GM12878 (cell line): ENCODE measurements at regions not wholly inside any gene's neighbourhood (a gene's known extent, or its start where the extent isn't known, plus 50 kb on each side); places are given as distances from the start of the nearest gene placed in this dataset.

Source experiments
- ATAC-seq: fragments of 200-7000 bp; cut with Tn5 transposase; 3 replicates; pipeline ENCODE4 v1.9.1; 2020; ENCODE audit warnings: mild to moderate bottlenecking, moderate library complexity
- BruUV-seq: library from RNA; stranded (reverse); fragments of 400-500 nt; replicated peaks from 2 replicates; lab custom pipeline; 2021; lab: Mats Ljungman, UMichigan
- CTCF ChIA-PET: fragments of 300-600 bp; sonication (Branson Sonifier 250); formaldehyde crosslinking; extraction: SDS; loops from one replicate; lab custom pipeline; 2021; ENCODE audit warnings: inconsistent platforms; lab: Yijun Ruan, JAX
- POLR2A ChIA-PET: fragments of 350-600 bp; formaldehyde crosslinking; extraction: SDS; loops from one replicate; lab custom pipeline; 2021; ENCODE audit warnings: inconsistent platforms; lab: Charles Lee
- RAD21 ChIA-PET: fragments of 300-600 bp; sonication (Branson Sonifier 250); formaldehyde crosslinking; loops from one replicate; lab custom pipeline; 2023; ENCODE audit warnings: antibody characterized with exemption; ENCODE audit not compliant: unreplicated experiment; lab: Charles Lee
- SMC1A ChIA-PET: fragments of 300-600 bp; sonication (Branson Sonifier 250); formaldehyde crosslinking; loops from one replicate; lab custom pipeline; 2023; ENCODE audit not compliant: unreplicated experiment, uncharacterized antibody; lab: Charles Lee
- DNase-seq: peaks from one replicate; pipeline ENCODE4 v3.0.0-alpha.2; 2011; ENCODE audit warnings: low read depth, low spot score
- FAIRE-seq: peaks from 3 replicates; lab custom pipeline; 2011; peaks lifted over from hg19 to GRCh38; lab: Jason Lieb, UNC
- H2AFZ ChIP-seq: 2 replicates; pipeline ENCODE4 v1.6.0; 2011; ENCODE audit warnings: low read depth, low read length, control low read depth; ENCODE audit not compliant: control insufficient read depth
- H3K27ac ChIP-seq: 2 replicates; pipeline ENCODE4 v1.5.1; 2011; ENCODE audit warnings: control low read depth; ENCODE audit not compliant: control insufficient read depth, insufficient read depth
- H3K27me3 ChIP-seq, 2 experiments: replicated peaks in 1 of 2; 2 replicates each; pipeline versions ENCODE4 v1.6.0 to v1.6.1; 2011; ENCODE audit warnings: low read length in 1 of 2; ENCODE audit not compliant: control insufficient read depth in 2 of 2, insufficient read depth in 2 of 2
- H3K36me3 ChIP-seq, 2 experiments: 2 replicates each; pipeline ENCODE4 v1.5.1; 2011; ENCODE audit warnings: low read length in 1 of 2; ENCODE audit not compliant: control insufficient read depth in 2 of 2, insufficient read depth in 2 of 2
- H3K4me1 ChIP-seq: 2 replicates; pipeline ENCODE4 v1.6.1; 2011; ENCODE audit warnings: mild to moderate bottlenecking, low read length, moderate library complexity, mixed read lengths; ENCODE audit not compliant: control insufficient read depth, insufficient read depth
- H3K4me2 ChIP-seq: 2 replicates; pipeline ENCODE4 v1.6.0; 2011; ENCODE audit warnings: control low read depth; ENCODE audit not compliant: control insufficient read depth, insufficient read depth
- H3K4me3 ChIP-seq: fragments of 200-600 bp; sonication (generic); 2 replicates; pipeline ENCODE4 v1.5.1; 2016
- H3K79me2 ChIP-seq: 2 replicates; pipeline ENCODE4 v1.6.0; 2011; ENCODE audit warnings: low read length; ENCODE audit not compliant: control insufficient read depth, insufficient read depth
- H3K9ac ChIP-seq: 2 replicates; pipeline ENCODE4 v1.8.0; 2011; ENCODE audit warnings: low read length, control low read depth, mixed read lengths; ENCODE audit not compliant: control insufficient read depth, insufficient read depth
- H3K9me3 ChIP-seq: replicated peaks from 3 replicates; pipeline ENCODE4 v1.5.1; 2011; ENCODE audit warnings: mild to moderate bottlenecking, low read length; ENCODE audit not compliant: control insufficient read depth, insufficient read depth
- H4K20me1 ChIP-seq: 2 replicates; pipeline ENCODE4 v1.6.0; 2011; ENCODE audit not compliant: control insufficient read depth, insufficient read depth
- ATF7 ChIP-seq: fragments of 450-650 bp; IDR thresholded peaks from 2 replicates; pipeline ENCODE4 v1.6.1; 2016; ENCODE audit warnings: low read depth, mild to moderate bottlenecking
- MYB ChIP-seq: fragments of 150-350 bp; IDR thresholded peaks from 2 replicates; pipeline ENCODE4 v1.6.1; 2014; ENCODE audit warnings: mild to moderate bottlenecking, low read depth, low read length, borderline replicate concordance
- NR2C2 ChIP-seq: IDR thresholded peaks from 2 replicates; pipeline ENCODE4 v1.6.1; 2011; ENCODE audit warnings: borderline replicate concordance, low read depth; ENCODE audit not compliant: control insufficient read depth, insufficient read length
- RCOR1 ChIP-seq: conservative IDR thresholded peaks from 2 replicates; pipeline ENCODE4 v1.6.1; 2012; ENCODE audit warnings: low read depth, low read length, improper control_type of control experiment
- RELA ChIP-seq: fragments of 450-650 bp; IDR thresholded peaks from 2 replicates; pipeline ENCODE4 v1.8.0; 2014; ENCODE audit warnings: borderline replicate concordance; ENCODE audit not compliant: partially characterized antibody
- WGBS: methylation state at CpG from one replicate; pipeline ENCODE4 v1.1.6; 2016; ENCODE audit warnings: low lambda C conversion rate; ENCODE audit not compliant: insufficient replicate concordance, insufficient coverage; ENCODE audit errors: missing lambda C conversion rate; 5-methylcytosine and 5-hydroxymethylcytosine counted together
- in situ Hi-C: fragments of 300-500 bp; cut with MboI; formaldehyde crosslinking; loops from 9 replicates; pipeline ENCODE4 v1.14.3; 2018; ENCODE audit warnings: mixed read lengths
- intact Hi-C: fragments of 100-400 bp; cut with micrococcal nuclease; formaldehyde crosslinking; loops from one replicate; pipeline ENCODE4 v1.14.2; 2022; ENCODE audit not compliant: unreplicated experiment
- TF ChIP-seq, protein P1 (sequence below): fragments of 450-650 bp; conservative IDR thresholded peaks from 2 replicates; pipeline ENCODE4 v1.6.1; 2017; ENCODE audit warnings: mild to moderate bottlenecking, moderate library complexity
- TF ChIP-seq, protein P2 (sequence below): IDR thresholded peaks from 2 replicates; pipeline ENCODE4 v1.6.1; 2011; ENCODE audit warnings: low read depth, low read length, improper control_type of control experiment, borderline replicate concordance
- TF ChIP-seq, protein P3 (sequence below): fragments of 450-650 bp; formaldehyde crosslinking; IDR thresholded peaks from 2 replicates; pipeline ENCODE4 v1.5.0; 2022; ENCODE audit warnings: mild to moderate bottlenecking, missing genetic modification characterization
- TF ChIP-seq, protein P4 (sequence below): IDR thresholded peaks from 2 replicates; pipeline ENCODE4 v1.6.1; 2011; ENCODE audit warnings: borderline replicate concordance, low read depth, mild to moderate bottlenecking, moderate library complexity, mixed read lengths, low read length; ENCODE audit not compliant: insufficient read depth; ENCODE audit errors: extremely low read length

DNA sequence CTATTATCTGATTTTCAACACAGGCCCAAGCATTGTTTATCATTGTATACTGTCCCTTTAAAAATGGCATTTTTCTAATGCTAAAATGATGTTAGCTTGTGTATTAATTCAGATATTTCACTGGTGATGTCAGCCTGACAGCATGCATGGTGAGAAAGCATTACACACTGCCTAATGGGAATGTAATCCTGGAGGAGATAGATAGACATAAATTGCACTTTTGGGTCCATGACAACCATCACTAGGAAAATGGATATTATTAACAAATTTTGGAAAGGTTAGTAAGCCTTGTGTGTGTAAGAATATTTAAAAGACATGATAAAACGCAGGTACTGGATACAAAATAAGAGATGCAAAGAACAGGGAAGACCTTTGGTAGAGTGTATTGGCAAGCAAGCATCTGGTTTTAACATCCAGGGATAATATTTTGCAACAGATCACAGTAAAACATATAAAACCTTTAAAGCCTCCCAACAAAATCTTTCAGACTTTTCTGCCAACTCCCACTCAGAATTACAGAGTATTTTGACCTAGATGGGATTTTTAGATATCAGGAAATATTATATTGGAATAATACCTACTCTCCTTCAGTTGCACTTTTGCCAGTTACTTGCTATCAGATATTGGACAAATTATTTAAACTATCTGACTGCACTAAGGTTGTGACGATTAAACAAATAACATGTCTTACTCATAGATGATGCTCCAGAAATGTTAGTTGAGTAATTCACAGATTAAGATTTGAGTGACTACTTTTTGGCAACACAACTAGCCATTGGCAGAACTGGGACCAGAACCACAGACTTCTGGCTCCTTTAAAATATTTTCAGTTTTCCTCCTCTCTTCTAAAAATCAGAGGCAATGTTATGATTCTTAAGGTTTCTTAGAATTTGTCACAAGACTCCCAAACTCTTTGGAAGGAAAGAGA, 291.6 kb upstream of the SEMA3C start (continued):
- TF ChIP-seq NR2C2 (no peak), RCOR1 (no peak), MYB (no peak)
- TF ChIP-seq, protein P1, sequence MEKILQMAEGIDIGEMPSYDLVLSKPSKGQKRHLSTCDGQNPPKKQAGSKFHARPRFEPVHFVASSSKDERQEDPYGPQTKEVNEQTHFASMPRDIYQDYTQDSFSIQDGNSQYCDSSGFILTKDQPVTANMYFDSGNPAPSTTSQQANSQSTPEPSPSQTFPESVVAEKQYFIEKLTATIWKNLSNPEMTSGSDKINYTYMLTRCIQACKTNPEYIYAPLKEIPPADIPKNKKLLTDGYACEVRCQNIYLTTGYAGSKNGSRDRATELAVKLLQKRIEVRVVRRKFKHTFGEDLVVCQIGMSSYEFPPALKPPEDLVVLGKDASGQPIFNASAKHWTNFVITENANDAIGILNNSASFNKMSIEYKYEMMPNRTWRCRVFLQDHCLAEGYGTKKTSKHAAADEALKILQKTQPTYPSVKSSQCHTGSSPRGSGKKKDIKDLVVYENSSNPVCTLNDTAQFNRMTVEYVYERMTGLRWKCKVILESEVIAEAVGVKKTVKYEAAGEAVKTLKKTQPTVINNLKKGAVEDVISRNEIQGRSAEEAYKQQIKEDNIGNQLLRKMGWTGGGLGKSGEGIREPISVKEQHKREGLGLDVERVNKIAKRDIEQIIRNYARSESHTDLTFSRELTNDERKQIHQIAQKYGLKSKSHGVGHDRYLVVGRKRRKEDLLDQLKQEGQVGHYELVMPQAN: no peak
- TF ChIP-seq, protein P2, sequence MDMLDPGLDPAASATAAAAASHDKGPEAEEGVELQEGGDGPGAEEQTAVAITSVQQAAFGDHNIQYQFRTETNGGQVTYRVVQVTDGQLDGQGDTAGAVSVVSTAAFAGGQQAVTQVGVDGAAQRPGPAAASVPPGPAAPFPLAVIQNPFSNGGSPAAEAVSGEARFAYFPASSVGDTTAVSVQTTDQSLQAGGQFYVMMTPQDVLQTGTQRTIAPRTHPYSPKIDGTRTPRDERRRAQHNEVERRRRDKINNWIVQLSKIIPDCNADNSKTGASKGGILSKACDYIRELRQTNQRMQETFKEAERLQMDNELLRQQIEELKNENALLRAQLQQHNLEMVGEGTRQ: no peak

DNA sequence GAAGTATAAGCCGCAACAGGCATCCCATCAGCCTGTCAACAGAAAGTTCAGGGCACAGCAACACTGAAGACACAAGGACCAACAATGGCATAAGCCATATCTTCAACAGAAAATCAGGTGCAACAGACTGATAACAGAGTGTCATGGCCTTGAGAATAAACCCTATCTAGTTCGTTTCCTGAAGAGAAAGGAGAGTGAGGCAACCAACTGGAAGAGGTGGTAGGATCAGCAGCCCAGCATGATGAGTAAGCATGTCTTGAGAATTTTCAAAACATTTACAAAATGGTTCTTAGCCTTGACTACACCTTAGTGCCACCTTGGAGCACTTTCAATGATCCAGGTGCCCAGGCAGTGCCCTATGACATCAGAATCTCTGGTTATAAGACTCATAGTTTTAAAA, 290.2 kb upstream of the SEMA3C start:
- FAIRE-seq (no peak), DNase-seq (no peak), ATAC-seq (no peak)
- RAD21 ChIA-PET: no interaction called here
- Histone ChIP-seq H3K27ac (no peak overlapping the region), H3K27me3 (no peaks in the 10 kb centered on the region), H4K20me1 (no peaks in the 10 kb centered on the region), H3K4me2 (no peak overlapping the region), H3K4me1 (no peaks in the 10 kb centered on the region), H3K79me2 (no peaks in the 10 kb centered on the region), H3K4me3 (no peak overlapping the region), H3K9ac (no peak overlapping the region), H3K9me3 (no peaks in the 10 kb centered on the region), H3K36me3 (no peaks in the 10 kb centered on the region), H2AFZ (no peak overlapping the region)
- CTCF ChIA-PET: no interaction called here
- in situ Hi-C loops (no loop called here), intact Hi-C loops (no loop called here)
- POLR2A ChIA-PET: no interaction called here
- 0% methylated on average over 2 of the region's 2 CpGs for WGBS
- SMC1A ChIA-PET: interaction anchor here (1.2 kb wide), 1 partner anchor 9 kb away, joined by 3 read pairs; no protein-coding TSS in a partner anchor
- no TSS peak for BruUV-seq
- TF ChIP-seq RELA: no peak
- TF ChIP-seq ATF7: no peak
- TF ChIP-seq, protein P3, sequence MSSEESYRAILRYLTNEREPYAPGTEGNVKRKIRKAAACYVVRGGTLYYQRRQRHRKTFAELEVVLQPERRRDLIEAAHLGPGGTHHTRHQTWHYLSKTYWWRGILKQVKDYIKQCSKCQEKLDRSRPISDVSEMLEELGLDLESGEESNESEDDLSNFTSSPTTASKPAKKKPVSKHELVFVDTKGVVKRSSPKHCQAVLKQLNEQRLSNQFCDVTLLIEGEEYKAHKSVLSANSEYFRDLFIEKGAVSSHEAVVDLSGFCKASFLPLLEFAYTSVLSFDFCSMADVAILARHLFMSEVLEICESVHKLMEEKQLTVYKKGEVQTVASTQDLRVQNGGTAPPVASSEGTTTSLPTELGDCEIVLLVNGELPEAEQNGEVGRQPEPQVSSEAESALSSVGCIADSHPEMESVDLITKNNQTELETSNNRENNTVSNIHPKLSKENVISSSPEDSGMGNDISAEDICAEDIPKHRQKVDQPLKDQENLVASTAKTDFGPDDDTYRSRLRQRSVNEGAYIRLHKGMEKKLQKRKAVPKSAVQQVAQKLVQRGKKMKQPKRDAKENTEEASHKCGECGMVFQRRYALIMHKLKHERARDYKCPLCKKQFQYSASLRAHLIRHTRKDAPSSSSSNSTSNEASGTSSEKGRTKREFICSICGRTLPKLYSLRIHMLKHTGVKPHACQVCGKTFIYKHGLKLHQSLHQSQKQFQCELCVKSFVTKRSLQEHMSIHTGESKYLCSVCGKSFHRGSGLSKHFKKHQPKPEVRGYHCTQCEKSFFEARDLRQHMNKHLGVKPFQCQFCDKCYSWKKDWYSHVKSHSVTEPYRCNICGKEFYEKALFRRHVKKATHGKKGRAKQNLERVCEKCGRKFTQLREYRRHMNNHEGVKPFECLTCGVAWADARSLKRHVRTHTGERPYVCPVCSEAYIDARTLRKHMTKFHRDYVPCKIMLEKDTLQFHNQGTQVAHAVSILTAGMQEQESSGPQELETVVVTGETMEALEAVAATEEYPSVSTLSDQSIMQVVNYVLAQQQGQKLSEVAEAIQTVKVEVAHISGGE: no peak
- TF ChIP-seq, protein P4, sequence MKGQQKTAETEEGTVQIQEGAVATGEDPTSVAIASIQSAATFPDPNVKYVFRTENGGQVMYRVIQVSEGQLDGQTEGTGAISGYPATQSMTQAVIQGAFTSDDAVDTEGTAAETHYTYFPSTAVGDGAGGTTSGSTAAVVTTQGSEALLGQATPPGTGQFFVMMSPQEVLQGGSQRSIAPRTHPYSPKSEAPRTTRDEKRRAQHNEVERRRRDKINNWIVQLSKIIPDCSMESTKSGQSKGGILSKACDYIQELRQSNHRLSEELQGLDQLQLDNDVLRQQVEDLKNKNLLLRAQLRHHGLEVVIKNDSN: no peak
